HG03175 (cell line): ENCODE measurements at regions not wholly inside any gene's neighbourhood (a gene's known extent, or its start where the extent isn't known, plus 50 kb on each side); places are given as distances from the start of the nearest gene placed in this dataset.

ENCODE experiments used
- ATAC-seq: cut with Tn5 transposase; IDR thresholded peaks from one replicate; pipeline ENCODE4 v1.9.1; 2021; ENCODE audit warnings: mild to moderate bottlenecking, moderate library complexity; ENCODE audit not compliant: unreplicated experiment

DNA sequence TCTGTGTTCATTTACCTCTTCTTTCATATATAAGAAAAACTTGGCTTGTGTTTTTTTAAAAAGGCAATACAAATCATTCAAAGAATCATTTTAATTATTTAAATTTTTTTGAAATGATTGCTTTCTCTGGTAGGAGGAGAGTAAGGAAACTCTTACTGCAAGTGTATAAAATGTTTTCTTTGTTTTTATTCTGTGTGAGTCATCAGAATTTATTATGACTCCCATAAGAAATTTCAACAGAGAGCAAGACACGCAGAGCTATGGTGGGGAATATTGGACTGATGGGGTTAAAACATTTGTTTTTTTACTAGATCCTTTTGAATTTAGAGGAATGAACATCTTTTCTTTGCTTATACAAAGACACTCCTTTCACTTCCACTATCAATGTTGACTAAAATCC lies 119.1 kb upstream of the ATXN7L3B start:
- no peak for ATAC-seq

DNA sequence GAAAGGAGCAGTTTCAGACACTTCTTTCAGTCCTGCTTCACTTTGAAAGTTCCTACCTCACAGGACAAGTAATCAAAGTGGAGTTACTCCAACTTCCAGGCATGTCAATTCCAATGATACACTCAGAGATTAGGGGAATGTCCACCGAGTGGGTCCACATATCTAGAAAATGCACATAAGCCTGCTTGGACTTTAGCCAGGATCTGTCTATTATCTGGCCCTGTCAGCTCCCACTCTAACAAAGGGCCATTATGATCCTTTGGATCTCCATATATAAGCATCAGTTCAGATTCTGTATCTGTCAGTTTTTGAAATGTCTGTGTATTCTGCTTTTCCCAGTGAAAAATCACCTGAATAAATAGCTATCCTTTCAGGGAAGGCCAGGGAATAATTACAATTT lies 112.9 kb upstream of the ATXN7L3B start:
- no peak for ATAC-seq

DNA sequence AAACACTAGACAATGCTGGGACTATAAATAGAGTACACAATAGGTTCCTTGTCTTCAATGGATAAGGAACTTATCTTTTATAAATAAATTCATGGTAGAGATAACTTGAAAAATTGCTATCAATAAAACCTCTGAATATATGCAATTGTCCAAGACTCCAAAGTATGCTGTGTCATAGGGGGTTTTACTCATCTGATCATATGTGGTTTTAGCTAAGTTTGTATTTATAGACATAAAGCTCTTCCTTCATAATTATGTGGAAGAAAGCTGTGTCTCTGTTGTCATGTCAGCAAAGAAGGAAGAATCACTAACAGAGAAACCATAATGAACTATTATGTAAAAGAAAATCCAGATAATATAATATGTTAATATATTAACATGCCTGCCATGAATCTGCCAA lies 111.5 kb upstream of the ATXN7L3B start:
- no peak for ATAC-seq

- ATAC-seq, result no peak
Measured at GRCh38 chr12:74429535-74429934, 108.1 kb upstream of the ATXN7L3B start.

DNA sequence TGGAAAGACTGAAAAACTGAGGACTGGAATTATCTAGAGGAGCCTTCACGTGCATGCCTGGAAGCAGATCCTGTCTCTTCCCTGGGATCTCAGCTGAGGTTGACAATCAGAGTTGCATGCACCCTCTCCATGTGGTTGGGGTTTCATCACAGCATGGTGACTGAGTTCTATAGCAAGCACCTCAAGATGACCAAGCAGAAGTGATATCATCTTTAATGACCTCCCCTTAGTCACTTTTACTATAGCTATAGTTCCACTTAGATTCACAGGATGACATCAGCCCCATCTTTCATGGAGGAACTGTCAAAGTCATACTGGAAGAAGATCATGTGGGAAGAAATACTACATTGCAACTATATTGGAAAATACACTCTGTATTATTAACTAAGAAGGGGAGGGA lies 105.8 kb upstream of the ATXN7L3B start:
- no peak for ATAC-seq

- ATAC-seq, result no peak
Measured at GRCh38 chr12:74440469-74440868, 97.2 kb upstream of the ATXN7L3B start.

DNA sequence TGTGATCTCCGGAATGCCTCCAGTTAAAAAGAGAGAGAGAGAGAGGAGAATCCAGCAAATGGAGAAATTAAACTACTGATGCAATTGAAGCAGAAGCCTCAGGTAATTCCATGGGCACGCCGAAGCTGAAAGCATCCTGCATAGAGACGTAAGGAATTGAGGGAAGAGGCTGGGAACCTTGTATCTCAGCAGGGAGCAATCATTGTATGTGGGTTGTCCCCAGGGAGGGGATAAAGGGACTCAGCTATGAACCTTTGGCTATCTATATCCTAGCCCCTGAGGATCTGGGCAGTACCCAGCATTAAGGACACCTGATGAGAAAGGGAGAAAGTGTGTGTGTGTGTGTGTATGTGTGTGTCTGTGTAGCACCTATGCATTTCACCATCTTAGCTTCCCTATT lies 95.8 kb upstream of the ATXN7L3B start:
- ATAC-seq, result no peak

- no peak for ATAC-seq
Measured at GRCh38 chr12:74446466-74446865, 91.2 kb upstream of the ATXN7L3B start.

DNA sequence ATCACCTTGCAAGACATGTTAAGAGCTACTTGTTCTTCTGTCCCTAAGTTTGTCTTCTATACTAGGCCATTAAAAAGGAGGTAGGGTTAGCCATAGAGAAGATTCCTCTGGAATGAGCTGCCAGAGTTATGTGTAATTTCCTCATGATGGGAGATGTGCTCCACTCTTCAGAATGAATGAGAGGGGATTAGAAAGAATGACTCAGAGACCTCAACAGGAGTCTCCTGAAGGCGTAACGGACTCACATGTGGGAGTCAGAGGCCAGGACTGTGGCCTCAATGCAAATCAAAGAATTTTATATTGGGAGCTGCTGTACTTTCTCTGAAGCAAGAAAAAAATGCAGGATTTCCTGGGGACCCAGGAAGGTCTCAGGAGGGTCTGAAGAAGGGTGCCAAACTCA lies 87.8 kb upstream of the ATXN7L3B start:
- ATAC-seq, result no peak

- no peak for ATAC-seq
Measured at GRCh38 chr12:74454109-74454508, 83.5 kb upstream of the ATXN7L3B start.

GRCh38 chr12:74455429-74455828 lies 82.2 kb upstream of the ATXN7L3B start:
- no peak for ATAC-seq

DNA sequence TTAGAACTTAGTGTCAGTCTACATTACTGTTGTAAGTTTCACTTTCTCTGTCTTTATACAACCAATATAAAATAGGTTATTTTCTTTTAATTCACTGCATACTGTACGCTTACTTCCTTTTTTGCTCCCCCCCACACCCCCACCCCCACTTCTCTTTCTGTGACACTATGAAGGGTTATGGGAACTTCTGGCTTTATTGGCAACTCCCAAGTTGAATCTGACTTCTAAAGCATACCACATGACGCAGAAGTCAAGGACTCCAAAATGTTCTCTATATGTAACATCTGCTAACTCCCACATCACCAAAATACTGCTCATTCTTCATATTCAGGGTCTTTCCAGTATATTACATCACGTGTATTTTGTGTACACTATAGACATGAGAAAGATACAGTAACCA lies 81.2 kb upstream of the ATXN7L3B start:
- ATAC-seq, result no peak

DNA sequence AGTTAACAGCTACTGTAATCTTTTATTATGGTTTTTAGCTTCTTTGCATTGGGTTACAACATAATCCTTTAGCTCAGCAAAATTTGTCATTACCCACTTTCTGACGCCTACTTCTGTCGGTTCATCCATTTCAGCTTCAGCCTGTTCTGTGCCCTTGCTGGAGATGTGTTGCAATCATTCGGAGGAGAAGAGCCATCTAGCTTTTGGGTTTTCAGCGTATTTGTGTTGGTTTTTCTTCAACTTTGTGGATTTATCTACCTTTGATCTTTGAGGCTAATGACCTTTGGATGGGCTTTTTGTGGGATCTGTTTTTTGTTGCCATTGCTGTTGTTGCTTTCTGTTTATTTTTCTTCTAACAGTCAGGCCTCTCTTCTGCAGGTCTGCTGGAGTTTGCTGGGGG lies 69.2 kb upstream of the ATXN7L3B start:
- no peak for ATAC-seq

DNA sequence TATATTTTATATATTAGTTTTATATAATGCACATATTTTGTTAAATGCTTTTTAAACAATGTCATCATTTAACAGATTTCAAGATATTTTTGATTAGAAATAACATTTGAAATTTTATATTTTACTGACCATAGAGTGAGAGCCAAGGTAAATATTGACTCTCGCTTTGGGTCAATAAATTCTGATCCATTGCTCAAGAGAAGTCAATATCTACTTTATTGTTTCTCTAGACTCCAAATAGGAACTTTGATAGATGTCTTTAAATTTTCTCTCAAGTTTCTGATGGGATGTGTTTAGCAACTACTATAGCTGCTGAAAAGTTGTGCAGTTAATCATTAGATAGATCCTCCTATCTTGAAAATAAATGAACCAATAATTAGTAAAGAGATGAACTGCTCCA lies 61.4 kb upstream of the ATXN7L3B start:
- no peak for ATAC-seq

- ATAC-seq, result no peak
Measured at GRCh38 chr12:74481078-74481477, 56.6 kb upstream of the ATXN7L3B start.

GRCh38 chr12:74482115-74482514 lies 55.5 kb upstream of the ATXN7L3B start:
- ATAC-seq, result no peak

DNA sequence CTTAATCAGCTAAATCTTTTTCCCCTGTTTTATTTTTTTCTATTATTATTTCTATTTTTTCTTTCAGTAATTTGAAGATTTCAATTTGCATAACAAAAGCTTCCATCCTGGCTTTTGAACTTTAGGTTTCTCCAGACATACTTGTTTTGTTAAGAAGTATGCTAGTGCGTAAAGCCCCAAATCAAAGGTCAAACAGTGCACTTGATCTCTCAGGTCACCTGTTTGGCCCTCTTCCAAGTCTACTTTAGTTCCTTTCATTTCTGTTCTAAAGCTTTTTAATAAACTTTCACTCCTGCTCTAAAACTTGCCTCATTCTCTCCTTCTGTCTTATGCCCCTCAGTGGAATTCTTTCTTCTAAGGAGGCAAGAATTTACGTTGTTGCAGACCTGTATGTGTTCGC lies 54.6 kb upstream of the ATXN7L3B start:
- no peak for ATAC-seq
